ENCODE measurements at regions not wholly inside any gene's neighbourhood (a gene's known extent, or its start where the extent isn't known, plus 50 kb on each side); places are given as distances from the start of the nearest gene placed in this dataset.

- no peak for TF ChIP-seq MAX (IDR thresholded peaks at IDR 0.05; ENCODE audit: insufficient read depth, insufficient read length)
- no peak for TF ChIP-seq CTCF (IDR thresholded peaks at IDR 0.05; ENCODE audit: extremely low read depth in 1 of 2, insufficient read depth in 1 of 2, low read depth in 1 of 2, low read length in 2 of 2)
- TF ChIP-seq JUN (IDR thresholded peaks at IDR 0.05; ENCODE audit: borderline replicate concordance, insufficient read depth, insufficient read length, low read depth): no peak
- TF ChIP-seq POLR2A (IDR thresholded peaks at IDR 0.05; ENCODE audit: low read depth, low read length): no peak
- no peak for TF ChIP-seq POLR2AphosphoS5 (IDR thresholded peaks at IDR 0.05; ENCODE audit: insufficient read depth, low read depth, low read length)
- no peak for TF ChIP-seq EZH2 (IDR thresholded peaks at IDR 0.05; ENCODE audit: borderline replicate concordance, low read depth, low read length, severe bottlenecking)
- TF ChIP-seq MYC (IDR thresholded peaks at IDR 0.05; ENCODE audit: low read depth, low read length): no peak
- no peak for TF ChIP-seq FOS (IDR thresholded peaks at IDR 0.05; ENCODE audit: borderline replicate concordance, insufficient read depth, low read length)
- TF ChIP-seq GATA2 (IDR thresholded peaks at IDR 0.05; ENCODE audit: insufficient read depth, insufficient read length, low read depth, low read length): no peak
Measured at GRCh38 chr12:66945189-66945817, 266.4 kb upstream of the GRIP1 start.
